Activated T-cell treated with anti-CD3 and anti-CD28 coated beads for 48 hours (primary cell): ENCODE measurements at regions not wholly inside any gene's neighbourhood (a gene's known extent, or its start where the extent isn't known, plus 50 kb on each side); places are given as distances from the start of the nearest gene placed in this dataset.

Experiments used
- DNase-seq: peaks from one replicate; pipeline ENCODE4 v3.0.0-alpha.2; 2020; ENCODE audit warnings: low read depth

DNA sequence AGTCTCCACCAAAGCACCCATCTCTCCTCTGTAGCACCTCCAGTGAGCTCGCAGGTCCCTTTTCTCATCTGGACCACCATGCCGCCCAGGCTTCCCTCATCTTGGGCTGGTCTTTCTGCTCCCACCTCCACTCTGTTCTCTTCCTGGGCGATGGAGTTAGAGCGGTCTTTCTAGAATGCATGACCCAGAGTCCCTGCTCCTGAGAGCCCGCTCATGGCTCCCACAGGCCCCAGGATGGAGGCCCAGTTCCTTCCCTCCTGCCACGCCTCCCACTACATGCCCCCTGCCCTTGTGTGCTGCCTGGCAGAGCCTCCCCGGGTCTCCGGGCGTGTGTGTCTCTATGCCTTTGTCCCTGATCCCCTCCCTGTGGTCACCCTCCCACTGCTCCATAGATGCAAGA lies 100.7 kb upstream of the RTL1 start:
- no peak for DNase-seq

DNA sequence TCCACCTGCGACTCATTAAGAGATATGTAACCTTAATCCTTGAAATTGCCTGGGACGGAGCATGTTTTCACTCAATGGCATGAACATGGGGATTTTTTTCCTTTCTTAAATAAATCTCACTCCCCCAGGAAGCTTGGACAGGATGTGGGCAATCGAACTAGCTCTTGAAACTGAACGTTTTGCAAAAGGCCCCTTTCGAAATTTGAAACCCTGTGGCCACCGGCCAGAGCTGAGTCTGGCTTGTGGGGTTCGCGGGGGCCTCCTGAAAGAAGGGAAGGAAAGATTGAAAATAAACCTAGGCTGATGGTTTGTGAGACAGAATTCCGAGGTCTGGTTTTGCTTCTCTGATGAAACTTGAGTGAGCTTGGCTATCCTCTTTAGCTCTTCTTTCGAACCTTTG lies 101.4 kb upstream of the RTL1 start:
- no peak for DNase-seq

DNA sequence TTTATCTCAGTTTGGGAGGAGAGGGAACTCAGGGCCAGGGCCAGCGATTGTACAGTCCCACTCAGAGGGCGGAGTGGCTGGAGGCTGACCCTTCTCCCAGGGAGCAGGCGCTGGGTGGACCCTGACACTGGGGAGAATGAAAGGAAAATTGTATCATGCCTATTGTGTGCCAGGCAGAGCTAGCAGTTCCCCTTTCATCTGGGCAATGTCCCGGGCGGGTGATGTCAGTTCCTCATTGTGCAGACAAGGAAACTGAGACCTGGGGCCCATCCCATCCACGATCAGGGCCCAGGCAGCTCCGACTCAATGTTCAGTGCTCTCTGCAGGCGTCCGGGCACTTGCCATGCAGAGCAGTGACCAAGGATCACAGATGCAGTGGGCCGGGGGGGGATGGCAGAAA lies 101.9 kb upstream of the RTL1 start:
- no peak for DNase-seq

DNA sequence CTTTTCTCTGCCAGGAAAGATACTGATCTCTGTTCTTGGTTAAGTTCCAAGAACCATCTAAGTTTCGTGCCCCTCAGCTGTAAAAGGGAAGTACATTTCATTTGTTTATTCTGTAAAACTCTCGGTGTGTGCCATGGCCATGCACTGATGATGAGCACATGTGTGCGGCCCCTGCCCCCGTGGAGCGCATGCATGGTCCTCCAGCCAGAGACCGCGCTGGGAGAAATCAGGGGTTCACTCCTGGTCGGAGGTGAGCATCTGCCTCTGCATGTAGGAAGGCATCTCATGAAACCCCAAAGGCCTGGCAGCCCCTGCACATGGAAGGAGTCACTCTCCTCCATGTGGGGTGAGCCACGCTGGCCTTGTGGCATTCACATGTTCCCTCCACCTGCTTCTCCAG lies 102.5 kb upstream of the RTL1 start:
- no peak for DNase-seq

DNA sequence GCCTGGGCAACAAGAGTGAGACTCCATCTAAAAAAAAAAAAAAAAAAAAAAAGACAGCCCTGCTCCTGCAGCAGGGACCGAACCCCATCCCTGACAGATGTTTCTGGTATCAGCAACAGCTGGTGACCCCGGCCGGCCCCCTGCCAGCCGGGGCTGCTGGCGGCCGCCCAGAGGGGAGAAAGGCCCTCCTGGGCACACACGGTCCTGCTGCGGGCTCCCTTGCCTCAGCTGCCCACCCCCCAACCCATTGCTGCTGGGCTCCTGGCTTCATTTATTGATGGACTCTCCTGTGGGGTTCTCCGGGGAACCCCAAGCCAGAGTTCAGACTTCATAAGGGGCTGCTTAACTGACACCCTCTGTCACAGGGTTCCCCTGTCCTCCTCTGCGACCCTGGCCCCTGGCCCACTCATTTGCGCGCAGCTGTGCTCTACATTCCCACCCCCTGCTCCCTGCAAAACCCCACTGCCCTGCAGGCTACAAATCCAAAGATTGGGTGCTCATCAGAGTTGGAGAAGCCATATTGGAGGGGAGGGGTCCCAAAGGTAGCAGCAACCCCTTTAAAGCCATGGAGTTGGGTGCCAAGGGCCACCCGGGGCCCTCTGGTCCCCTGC lies 103.6 kb upstream of the RTL1 start:
- no peak for DNase-seq

DNA sequence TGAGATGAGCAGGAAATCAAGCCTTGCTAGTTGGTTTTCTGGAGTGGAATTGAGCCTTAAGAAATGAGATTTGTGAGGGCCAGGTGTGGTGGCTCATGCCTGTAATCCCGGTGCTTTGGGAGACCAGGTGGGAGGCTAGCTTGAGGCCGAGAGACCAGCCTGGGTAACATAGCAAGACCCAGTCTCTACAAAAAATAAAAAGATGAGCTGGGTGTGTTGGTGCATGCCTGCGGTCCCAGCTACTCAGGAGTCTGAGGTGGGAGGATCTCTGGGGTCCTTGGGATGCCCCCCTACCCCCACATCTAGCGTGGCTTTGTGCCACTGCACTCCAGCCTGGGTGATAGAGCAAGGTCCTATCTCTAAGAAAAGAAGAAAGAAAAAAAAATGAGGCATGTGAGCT lies 104.2 kb upstream of the RTL1 start:
- DNase-seq = no peak

DNA sequence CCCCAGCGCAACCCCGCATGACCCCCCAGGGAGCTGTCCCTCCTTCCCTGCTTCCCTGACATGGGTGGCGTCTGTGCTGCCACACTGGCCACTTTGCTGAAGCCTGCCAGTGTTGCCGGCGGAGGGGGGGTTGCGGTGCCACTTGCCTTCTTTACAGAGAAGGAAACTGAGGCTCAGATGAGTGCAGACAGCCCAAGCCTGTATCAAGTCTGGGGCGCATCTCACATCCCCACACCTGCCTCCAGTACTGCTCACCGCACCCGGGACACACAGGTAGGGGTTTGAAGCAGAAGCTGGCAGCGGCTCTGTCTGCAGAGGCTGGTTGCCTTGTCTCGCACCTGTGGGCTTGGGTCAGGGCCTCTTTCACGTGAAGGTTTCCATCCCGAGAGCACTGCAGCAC lies 104.7 kb upstream of the RTL1 start:
- no peak for DNase-seq

DNA sequence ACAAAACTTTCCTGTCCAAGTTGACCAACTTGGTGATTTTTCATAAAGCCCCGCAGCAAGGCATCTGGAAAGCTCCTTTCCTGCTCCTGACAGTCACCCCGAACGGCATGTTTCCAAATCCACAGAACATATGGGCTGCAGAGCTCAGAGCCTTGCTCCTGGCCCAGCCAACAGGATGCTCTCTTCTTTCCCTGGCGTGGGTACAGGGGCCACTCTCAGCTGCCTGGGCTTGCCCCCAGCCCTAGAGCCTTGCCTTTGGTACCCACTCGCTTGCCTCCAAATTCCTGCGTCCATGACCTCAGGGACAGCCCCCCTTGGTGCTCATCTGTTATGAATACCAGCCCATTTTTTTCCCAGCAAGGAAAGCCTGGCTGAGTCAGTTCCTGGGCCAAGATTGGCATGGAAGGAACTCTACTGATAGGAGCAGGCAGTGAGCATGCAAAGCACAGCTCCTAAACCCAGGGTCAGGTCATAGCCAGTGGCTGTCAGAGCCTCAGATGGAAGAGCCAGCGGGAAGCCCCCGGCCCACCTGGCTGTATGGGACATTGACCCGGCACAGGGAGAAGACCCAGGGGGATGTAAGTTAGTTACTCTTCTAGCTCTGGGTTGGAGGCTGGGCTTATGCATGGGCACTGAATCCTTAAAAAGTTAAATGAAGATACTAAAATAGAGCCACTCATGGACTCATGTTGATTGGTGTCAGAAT lies 105.3 kb upstream of the RTL1 start:
- DNase-seq = no peak

DNA sequence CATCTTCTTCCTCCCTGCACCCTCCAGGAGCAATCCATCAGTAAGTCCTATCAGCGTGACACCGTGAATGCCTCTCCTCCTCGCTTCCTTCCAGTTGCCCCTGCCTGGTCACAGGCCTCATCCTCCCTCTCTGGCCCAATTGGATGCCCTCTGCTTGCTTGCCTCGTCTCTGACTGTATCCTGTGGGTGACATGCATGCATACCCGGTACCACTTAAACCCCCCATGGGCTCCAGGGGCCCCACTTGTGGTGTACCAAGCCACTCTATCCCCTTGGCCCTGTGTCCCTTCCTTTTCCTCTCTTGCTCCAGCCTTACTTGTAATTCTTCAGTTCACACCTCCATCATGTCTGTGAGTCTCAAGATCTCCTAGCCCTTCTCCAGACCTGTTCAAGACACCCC lies 106.0 kb upstream of the RTL1 start:
- DNase-seq = no peak

DNA sequence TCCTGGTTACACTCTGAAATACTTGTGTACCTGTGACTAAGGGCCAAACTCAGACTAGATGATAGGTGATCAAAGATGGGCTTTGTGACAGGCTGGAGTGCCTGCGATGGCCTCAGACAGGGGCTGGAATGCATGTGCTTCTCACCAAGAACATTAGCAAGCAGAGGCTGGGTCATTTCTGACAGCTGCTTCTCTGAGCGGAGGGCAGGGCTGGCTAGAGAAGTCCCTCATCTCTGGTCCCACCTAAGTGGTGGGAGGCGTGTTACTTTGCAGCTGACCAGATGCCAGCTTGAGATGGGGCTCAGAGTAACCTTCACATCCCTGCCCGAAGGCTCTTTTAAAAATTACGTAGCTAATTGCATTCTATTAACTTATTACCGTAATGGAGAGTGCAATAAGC lies 106.8 kb upstream of the RTL1 start:
- no peak for DNase-seq

DNA sequence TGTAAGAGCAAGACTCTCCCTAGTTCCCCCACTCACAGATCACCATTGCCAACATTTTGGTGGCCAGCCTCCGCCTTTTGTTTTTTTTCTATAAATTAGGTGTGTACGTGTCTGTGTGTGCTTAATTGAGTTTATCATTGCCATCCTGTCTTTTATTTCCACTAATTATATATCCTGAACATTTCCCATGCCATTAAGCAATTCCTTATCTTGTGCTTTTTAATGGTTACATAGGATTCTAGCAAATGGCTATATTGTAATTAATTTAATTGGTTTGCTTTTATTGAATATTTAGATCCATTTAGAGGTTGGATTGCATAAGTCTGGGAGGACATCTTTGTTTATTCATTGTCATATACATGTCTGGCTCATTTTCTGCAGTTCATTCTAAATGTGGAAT lies 107.3 kb upstream of the RTL1 start:
- no peak for DNase-seq

DNA sequence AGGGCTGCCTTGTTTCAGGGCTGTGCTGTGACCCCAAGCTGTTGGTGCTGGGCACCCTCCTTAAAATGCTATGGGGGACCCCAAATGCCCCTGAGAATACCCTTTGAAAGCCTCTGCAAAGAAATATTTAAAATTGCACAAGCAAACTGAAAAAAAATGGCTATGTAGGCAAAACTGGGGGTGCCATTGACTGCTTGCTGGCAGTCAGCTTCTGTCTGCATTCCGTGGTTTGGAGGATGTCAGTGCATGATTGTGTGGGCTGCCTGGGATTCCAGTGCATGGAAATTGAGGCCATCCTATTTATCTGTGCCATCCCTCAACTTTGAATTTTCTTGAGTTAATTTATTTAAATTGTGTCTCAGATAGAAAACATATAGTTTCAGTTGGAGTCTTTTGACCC lies 113.7 kb upstream of the RTL1 start:
- DNase-seq = no peak

DNA sequence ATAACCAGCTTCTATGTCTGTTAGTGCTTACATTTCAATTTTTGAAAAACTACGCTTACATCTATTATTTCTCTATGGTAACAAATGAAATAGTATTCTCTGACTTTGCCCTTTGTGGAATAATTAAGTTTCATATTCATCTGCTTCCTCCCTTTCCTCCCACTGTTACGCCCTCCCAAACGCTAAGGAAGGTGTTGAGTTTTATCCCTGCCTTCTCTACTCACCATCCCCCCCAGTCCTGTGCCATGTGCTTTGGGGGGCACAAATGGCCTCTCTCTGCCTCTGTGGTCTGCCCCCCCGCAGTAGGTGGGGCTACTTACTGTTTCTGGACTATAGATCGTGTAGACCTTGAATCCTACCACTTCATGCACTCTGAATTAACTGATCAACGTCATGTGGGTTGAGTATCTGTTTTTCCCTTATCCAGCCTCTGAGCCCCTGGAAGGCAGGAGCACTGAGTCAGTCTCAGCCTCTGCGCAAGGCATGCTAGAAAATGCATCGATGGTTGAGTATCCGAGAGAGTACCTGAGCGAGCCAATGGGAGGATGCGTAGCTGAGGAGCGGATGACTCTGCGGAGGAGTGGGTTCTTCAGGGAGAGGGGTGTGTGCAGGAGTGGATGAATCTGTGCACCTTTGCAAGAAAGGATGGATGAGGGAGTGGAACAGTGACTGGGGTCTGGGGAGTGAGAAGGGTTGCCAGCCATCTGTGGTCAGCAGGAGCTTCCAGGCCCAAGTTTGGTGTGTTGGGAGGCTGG lies 114.5 kb upstream of the RTL1 start:
- no peak for DNase-seq

DNA sequence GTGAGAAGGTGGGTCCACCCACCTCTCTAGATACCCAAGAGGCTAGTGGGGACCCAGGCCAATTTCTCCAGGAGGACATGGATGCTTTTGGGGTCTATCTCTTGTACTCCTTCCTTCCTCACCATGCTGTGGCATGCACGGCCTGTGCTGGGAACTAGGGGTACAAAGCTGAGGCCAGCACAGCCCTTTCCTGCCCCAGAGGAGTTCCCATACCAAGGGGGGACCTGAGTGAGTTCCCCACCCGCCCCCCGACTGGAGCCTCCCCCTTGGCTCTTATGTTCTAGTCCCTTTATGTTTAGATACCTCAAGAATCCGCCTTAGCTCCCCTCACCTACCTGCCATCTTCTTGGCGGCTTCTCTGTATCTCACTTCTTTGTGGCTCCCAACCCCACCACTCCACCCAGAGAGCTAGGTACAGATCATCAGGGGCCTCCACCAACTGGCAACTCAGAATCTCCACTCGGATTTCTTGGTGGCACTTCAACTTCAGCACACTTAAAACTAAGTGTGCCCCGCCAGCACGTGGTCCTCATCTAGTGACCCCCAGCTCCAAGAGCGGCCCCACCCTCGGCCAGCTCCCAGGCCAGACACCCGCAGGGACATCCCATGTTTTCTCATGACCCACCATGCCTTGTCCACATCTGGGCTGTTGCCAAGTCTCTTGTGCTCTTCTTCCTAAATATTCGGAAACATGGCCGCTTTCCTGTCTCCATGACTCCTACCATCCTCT lies 115.2 kb upstream of the RTL1 start:
- no peak for DNase-seq

DNA sequence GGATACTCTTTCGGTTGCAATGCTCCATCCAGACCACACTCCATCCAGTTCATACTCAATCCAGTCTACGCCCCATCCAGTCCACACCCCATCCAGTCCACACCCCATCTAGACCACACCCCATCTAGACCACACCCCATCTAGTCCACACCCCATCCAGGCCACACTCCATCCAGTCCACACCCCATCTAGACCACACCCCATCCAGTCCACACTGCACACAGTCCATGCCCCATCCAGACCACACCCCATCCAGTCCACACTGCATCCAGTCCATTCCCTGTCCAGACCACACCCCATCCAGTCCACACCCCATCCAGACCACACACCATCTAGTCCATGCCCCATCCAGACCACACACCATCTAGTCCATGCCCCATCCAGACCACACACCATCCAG lies 116.0 kb upstream of the RTL1 start:
- DNase-seq = no peak

DNA sequence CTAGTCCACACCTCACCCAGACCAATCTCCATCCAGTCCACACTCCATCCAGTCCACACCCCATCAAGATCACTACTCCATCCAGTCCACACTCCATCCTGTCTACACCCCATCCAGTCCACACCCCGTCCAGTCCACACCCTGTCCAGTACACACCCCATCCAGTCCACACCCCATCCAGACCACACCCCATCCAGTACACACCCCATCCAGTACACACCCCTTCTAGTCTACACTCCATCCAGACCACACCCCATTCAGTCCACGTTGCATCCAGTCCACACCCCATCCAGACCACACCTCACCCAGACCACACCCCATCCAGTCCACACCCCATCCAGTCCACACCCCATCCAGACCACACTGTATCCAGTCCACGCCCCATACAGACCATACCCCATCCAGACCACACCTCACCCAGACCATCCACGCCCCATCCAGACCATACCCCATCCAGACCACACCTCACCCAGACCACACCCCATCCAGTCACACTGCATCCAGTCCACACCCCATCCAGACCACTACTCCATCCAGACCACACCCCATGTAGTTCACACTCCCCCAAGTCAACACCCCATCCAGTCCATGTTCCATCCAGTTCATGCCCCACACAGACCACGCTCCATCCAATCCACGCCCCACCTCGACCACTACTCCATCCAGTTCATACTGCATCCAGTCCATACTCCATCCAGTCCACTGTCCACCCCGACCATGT lies 116.6 kb upstream of the RTL1 start:
- DNase-seq = no peak

DNA sequence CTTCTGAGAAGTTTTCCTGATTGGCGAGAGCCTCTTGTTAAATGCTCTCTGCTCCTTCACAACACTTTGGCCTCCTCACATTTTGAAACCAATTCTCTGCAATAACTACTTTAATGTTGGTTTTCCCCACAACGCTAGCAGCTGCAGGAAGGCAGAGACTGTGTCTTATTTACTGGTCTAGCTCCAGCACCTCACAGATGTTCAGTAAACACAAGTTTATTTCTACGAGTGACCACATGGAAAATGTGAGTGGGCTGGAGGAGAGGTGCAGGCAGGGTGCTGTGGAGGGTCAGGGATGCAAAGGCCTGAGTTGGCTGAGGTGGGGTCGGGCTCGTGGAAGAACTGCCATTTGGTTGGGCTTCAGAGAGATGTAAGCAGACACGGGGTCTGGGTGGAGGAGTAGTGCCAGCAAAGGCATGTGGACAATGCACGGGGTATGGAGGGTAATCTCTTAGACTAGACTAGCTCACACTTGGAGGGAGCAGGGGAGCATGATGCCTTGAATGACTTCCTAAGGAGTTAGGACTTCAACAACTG lies 117.4 kb upstream of the RTL1 start:
- DNase-seq = no peak

DNA sequence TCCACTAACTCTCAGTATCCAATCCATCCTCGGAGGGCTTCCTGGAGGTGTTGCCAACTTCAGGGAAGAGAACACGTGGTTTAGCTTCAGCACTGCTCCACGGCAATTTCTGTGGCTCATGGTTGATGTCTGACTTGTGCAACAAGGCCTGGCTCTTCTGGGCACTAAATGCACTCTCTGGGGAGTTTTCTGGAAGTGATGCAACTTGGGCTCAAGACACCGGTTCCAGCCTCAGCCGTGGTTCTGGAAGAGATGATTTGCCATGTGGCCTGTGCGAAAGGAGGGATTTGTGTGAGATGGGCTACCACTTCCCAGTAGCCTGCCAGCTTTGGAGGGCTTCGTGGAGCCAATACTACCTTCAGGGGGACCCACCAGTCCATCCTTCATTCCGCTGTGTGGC lies 118.6 kb upstream of the RTL1 start:
- no peak for DNase-seq

DNA sequence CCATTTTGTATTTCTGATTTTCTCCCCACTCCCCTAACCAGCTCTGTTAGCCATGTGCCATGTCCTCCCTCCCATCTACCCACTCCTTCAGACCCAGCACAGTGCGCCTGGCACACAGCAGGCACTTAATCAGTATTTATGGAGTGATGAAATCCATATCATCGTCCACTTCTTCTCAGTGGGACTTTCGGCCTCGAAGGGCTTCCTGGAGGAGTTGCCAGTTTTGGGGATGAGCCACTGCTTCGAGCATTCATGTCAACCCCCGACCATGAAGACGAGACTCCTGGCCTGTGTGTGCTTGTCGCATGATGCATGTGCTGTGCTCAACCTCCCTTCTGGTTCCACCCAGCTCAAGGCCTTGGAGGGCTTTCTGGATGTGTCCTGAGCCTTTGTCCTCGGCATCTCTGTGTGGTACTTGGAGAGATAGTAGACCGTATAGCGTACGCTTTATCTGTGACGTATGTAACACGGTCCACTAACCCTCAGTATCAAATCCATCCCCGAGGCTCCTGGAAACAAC lies 119.5 kb upstream of the RTL1 start:
- DNase-seq = no peak

DNA sequence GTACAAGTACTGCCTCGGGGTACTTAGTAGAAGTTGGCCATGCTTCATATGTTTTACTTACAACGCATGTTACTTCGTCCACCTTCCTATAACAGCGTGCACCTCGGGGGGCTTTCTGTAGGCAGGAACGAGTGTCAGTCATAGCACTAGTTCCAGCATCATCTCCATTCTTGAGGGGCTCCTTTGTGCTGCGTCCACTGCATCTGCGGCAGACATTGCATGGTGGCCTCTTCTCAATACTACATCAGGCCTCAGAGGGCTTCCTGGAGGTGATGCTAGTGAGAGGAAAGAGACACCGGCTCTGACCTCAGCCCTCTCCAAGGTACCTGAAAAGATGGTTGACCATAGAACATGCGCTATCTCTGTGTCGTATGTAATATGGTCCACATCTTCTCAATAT lies 121.2 kb upstream of the RTL1 start:
- DNase-seq = no peak

DNA sequence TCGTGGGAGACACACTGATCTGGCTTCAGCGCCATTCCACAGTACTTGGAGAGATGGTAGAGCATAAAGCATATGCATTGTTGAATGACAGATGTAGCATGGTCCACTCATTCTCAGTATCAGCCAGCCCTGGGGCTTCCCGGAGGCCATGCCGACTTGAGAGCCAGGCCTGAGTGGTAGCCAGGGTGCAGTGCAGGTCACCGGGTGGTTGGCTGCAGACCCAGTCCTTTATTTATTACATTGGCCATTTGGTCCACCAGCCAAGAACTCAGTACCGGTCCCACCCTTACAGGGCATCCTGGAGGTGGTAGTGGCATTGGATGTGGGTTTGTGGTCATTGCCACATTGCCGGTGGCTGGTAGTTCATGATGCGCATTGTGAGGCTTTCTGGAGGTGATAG lies 121.6 kb upstream of the RTL1 start:
- DNase-seq = no peak

DNA sequence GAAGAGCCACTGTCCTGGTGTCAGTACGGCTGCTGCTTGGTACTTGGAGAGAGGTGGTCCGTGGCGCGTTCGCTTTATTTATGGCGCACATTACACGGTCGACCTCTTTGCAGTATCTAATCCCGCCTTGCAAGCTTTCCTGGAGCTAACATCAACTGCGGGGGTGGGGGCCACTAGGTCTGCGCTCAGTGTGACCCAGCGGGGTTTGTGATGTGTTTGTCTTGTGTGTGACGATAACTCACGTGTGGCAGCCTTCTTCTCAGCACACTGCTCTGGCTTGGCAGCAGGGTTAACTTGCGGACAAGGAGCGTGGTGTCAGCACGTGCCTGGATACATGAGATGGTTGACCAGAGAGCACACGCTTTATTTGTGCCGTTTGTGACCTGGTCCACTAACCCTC lies 122.2 kb upstream of the RTL1 start:
- DNase-seq = no peak
